Colonic mucosa (tissue), 4 donors: ENCODE measurements at regions not wholly inside any gene's neighbourhood (a gene's known extent, or its start where the extent isn't known, plus 50 kb on each side); places are given as distances from the start of the nearest gene placed in this dataset.

Experiments
- DNase-seq: peaks from one replicate; pipeline ENCODE4 v3.0.0-alpha.2; 2020
- H3K27ac ChIP-seq: fragments of 200-600 bp; one replicate; pipeline ENCODE4 v1.8.0; 2021
- H3K27me3 ChIP-seq: fragments of 200-600 bp; one replicate; pipeline ENCODE4 v1.8.0; 2021
- H3K36me3 ChIP-seq: fragments of 200-600 bp; one replicate; pipeline ENCODE4 v1.8.0; 2021
- H3K4me1 ChIP-seq: fragments of 200-600 bp; one replicate; pipeline ENCODE4 v1.8.0; 2021; ENCODE audit warnings: mild to moderate bottlenecking
- H3K4me3 ChIP-seq: fragments of 200-600 bp; one replicate; pipeline ENCODE4 v1.8.0; 2021
- H3K9ac ChIP-seq, 2 donors: one replicate each; pipeline ENCODE4 v1.7.0; 2013; ENCODE audit warnings: control low read depth in 2 of 2, low read depth in 2 of 2, low read length in 2 of 2
- H3K9me3 ChIP-seq: fragments of 200-600 bp; one replicate; pipeline ENCODE4 v1.8.0; 2021
- CTCF ChIP-seq: fragments of 200-600 bp; IDR thresholded peaks from one replicate; pipeline ENCODE4 v1.8.0; 2022; ENCODE audit warnings: antibody characterized with exemption, mild to moderate bottlenecking
- intact Hi-C: fragments of 100-400 bp; cut with DNase I; formaldehyde crosslinking; loops from one replicate; pipeline ENCODE4 v1.14.1; 2022
- donor health status: healthy.
- donor health status: DM: no; HTN: no; CAD: no.
- donor health status: DM: no; HTN: no; CAD: no.

GRCh38 chr17:6297960-6298359, 137.0 kb downstream of the AIPL1 start:
- H3K4me3 ChIP-seq, result no peak overlapping the region
- TF ChIP-seq CTCF, result no peak
- no peaks in the 10 kb centered on the region for H3K27me3 ChIP-seq
- no peaks in the 10 kb centered on the region for H3K9me3 ChIP-seq
- H3K4me1 ChIP-seq, result no peaks in the 10 kb centered on the region
- intact Hi-C loops, result no loop called here
- no peak for DNase-seq
- no peak overlapping the region for H3K9ac ChIP-seq
- H3K27ac ChIP-seq, result no peak overlapping the region
- H3K36me3 ChIP-seq, result no peaks in the 10 kb centered on the region

DNA sequence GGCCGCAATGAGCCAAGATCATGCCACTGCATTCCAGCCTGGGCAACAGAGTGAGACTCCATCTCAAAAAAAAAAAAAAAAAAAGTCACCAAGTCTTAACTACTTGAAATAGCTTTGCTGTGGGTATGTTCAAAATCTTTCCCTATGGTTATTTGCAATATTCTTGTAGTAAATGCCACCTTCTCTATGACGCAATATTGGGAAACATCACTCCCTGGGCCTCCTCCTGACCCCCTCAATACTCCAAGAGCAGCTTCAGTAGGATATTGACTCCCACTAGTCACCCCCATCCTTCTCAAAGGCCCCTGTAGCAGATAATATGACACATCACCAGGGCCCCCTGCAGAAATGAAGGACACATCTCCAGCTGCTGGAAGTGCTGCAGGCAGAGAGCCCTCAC, 137.8 kb downstream of the AIPL1 start:
- Histone ChIP-seq H3K4me1 (no peaks in the 10 kb centered on the region), H3K27me3 (no peaks in the 10 kb centered on the region), H3K9ac (no peak overlapping the region), H3K4me3 (no peak overlapping the region), H3K9me3 (no peaks in the 10 kb centered on the region), H3K27ac (no peak overlapping the region), H3K36me3 (no peaks in the 10 kb centered on the region)
- DNase-seq, result no peak
- intact Hi-C loops, result no loop called here
- TF ChIP-seq CTCF, result no peak

- H3K36me3 ChIP-seq, result no peaks in the 10 kb centered on the region
- H3K9me3 ChIP-seq, result no peaks in the 10 kb centered on the region
- DNase-seq, result no peak
- H3K4me3 ChIP-seq, result no peak overlapping the region
- no peak overlapping the region for H3K27ac ChIP-seq
- H3K27me3 ChIP-seq, result no peaks in the 10 kb centered on the region
- TF ChIP-seq CTCF, result no peak
- H3K9ac ChIP-seq, result no peak overlapping the region
- intact Hi-C loops, result no loop called here
- no peaks in the 10 kb centered on the region for H3K4me1 ChIP-seq
Observed at GRCh38 chr17:6290488-6291196, 144.3 kb downstream of the AIPL1 start.

GRCh38 chr17:6286233-6286632, 148.7 kb downstream of the AIPL1 start:
- intact Hi-C loops, result no loop called here
- no peak for TF ChIP-seq CTCF
- DNase-seq, result no peak
- H3K27me3 ChIP-seq, result no peaks in the 10 kb centered on the region
- H3K27ac ChIP-seq, result no peak overlapping the region
- H3K4me1 ChIP-seq, result no peaks in the 10 kb centered on the region
- H3K9ac ChIP-seq, result no peak overlapping the region
- H3K4me3 ChIP-seq, result no peak overlapping the region
- H3K36me3 ChIP-seq, result no peaks in the 10 kb centered on the region
- no peaks in the 10 kb centered on the region for H3K9me3 ChIP-seq

DNA sequence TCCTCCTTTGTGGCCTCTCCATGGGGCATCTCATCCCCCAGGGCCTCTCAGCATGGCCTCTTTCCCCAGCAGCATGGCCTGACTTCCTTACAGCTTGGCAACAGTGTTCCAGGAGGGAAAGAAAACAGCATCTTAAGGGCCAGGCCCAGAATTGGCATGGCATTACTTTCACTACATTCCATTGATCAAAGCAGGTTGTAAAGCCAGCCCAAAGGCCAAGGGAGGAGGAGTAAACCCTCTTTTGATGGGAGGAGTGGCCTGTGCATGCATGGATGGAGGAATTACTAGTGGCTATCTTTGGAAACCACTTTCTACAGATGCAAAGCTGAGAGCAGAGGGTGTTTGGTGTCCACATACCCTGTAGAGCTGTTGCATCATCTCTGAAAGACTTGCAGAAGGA, 149.4 kb downstream of the AIPL1 start:
- H3K36me3 ChIP-seq, result no peaks in the 10 kb centered on the region
- TF ChIP-seq CTCF, result no peak
- DNase-seq, result no peak
- intact Hi-C loops, result no loop called here
- no peak overlapping the region for H3K27ac ChIP-seq
- no peak overlapping the region for H3K4me3 ChIP-seq
- no peaks in the 10 kb centered on the region for H3K4me1 ChIP-seq
- no peaks in the 10 kb centered on the region for H3K9me3 ChIP-seq
- H3K27me3 ChIP-seq, result no peaks in the 10 kb centered on the region
- H3K9ac ChIP-seq, result no peak overlapping the region
